Stimulated activated CD8-positive, alpha-beta memory T cell treated with anti-CD3 and anti-CD28 coated beads, Interleukin-2, amount 100 ng/mL, for 48 hours (primary cell): ENCODE measurements at regions not wholly inside any gene's neighbourhood (a gene's known extent, or its start where the extent isn't known, plus 50 kb on each side); places are given as distances from the start of the nearest gene placed in this dataset.

Experiments
- DNase-seq, 2 donors: peaks; one replicate each; pipeline ENCODE4 v3.0.0-alpha.2; 2020; ENCODE audit warnings: low read depth in 2 of 2

- no peak for DNase-seq
Observed at GRCh38 chr16:72511171-72511570, 339.2 kb upstream of the PMFBP1 start.

GRCh38 chr16:72508191-72508590 is 336.2 kb upstream of the PMFBP1 start:
- DNase-seq = no peak

GRCh38 chr16:72502594-72503005 is 330.6 kb upstream of the PMFBP1 start:
- no peak for DNase-seq

- DNase-seq = peak in 1 of 2 donors; percentile 6
Observed at GRCh38 chr16:72501739-72502593, 330.0 kb upstream of the PMFBP1 start.

GRCh38 chr16:72500545-72500944 is 328.6 kb upstream of the PMFBP1 start:
- DNase-seq = no peak

GRCh38 chr16:72493716-72494415 is 321.9 kb upstream of the PMFBP1 start:
- no peak for DNase-seq

- DNase-seq = no peak
Observed at GRCh38 chr16:72487283-72487682, 315.3 kb upstream of the PMFBP1 start.

GRCh38 chr16:72482695-72483094 is 310.7 kb upstream of the PMFBP1 start:
- no peak for DNase-seq

- DNase-seq = no peak
Observed at GRCh38 chr16:72481419-72481818, 309.5 kb upstream of the PMFBP1 start.

GRCh38 chr16:72480911-72481310 is 309.0 kb upstream of the PMFBP1 start:
- DNase-seq = no peak

GRCh38 chr16:72475688-72476087 is 303.7 kb upstream of the PMFBP1 start:
- no peak for DNase-seq

GRCh38 chr16:72474501-72475123 is 302.7 kb upstream of the PMFBP1 start:
- no peak for DNase-seq

- DNase-seq = no peak
Observed at GRCh38 chr16:72473631-72474030, 301.7 kb upstream of the PMFBP1 start.

GRCh38 chr16:72471317-72471924 is 299.5 kb upstream of the PMFBP1 start:
- DNase-seq = no peak

- no peak for DNase-seq
Observed at GRCh38 chr16:72470541-72470940, 298.6 kb upstream of the PMFBP1 start.

- DNase-seq = no peak
Observed at GRCh38 chr16:72469932-72470331, 298.0 kb upstream of the PMFBP1 start.

GRCh38 chr16:72468582-72468981 is 296.6 kb upstream of the PMFBP1 start:
- DNase-seq = no peak

GRCh38 chr16:72467157-72467759 is 295.3 kb upstream of the PMFBP1 start:
- DNase-seq = no peak

- DNase-seq = no peak
Observed at GRCh38 chr16:72464597-72465368, 292.8 kb upstream of the PMFBP1 start.

GRCh38 chr16:72464052-72464451 is 292.1 kb upstream of the PMFBP1 start:
- no peak for DNase-seq

GRCh38 chr16:72458035-72458434 is 286.1 kb upstream of the PMFBP1 start:
- DNase-seq = no peak
